ENCODE measurements at regions not wholly inside any gene's neighbourhood (a gene's known extent, or its start where the extent isn't known, plus 50 kb on each side); places are given as distances from the start of the nearest gene placed in this dataset.

GRCh38 chr6:18684343-18684742, 297.2 kb downstream of the RNF144B start:
- intact Hi-C loops (cut with micrococcal nuclease) = no loop called here

GRCh38 chr6:18692929-18693685, 306.0 kb downstream of the RNF144B start:
- DNase-seq (no peak), ATAC-seq (no peak)
- H3K4me2 ChIP-seq (ENCODE audit: low read length) = no peak overlapping the region
- CTCF ChIA-PET = no interaction called here
- no peak overlapping the region for H3K4me3 ChIP-seq (ENCODE audit: low read length)
- no peak overlapping the region for H3K27ac ChIP-seq (ENCODE audit: low read length)
- no peaks in the 10 kb centered on the region for H3K9me3 ChIP-seq (ENCODE audit: low read length)
- H3K9me2 ChIP-seq (replicated peaks; ENCODE audit: low read length) = no peaks in the 10 kb centered on the region
- H3K36me3 ChIP-seq (ENCODE audit: low read depth, low read length) = no peaks in the 10 kb centered on the region
- H3K27me3 ChIP-seq (ENCODE audit: low read length) = peaks cover 70% of the 10 kb centered on the region
- H3F3A ChIP-seq (ENCODE audit: low read length, unreplicated experiment) = no peaks in the 10 kb centered on the region
- TF ChIP-seq EZH2 (IDR thresholded peaks at IDR 0.05; ENCODE audit: low read length, unreplicated experiment) (no peak), EZH2phosphoT487 (IDR thresholded peaks at IDR 0.05; ENCODE audit: borderline replicate concordance, low read length) (no peak), CTCF (conservative IDR thresholded peaks at IDR 0.05; ENCODE audit: low read depth, low read length) (no peak)
- POLR2A ChIA-PET (ENCODE audit: unreplicated experiment) = no interaction called here
- no peak overlapping the region for H2AFZ ChIP-seq (ENCODE audit: low read length)
- no peaks in the 10 kb centered on the region for H4K20me1 ChIP-seq (ENCODE audit: low read length)
- intact Hi-C loops (cut with micrococcal nuclease) = no loop called here
- H3K4me1 ChIP-seq (ENCODE audit: insufficient read depth, low read length) = no peaks in the 10 kb centered on the region
- H3K79me2 ChIP-seq (ENCODE audit: low read length) = no peaks in the 10 kb centered on the region
- H3K9ac ChIP-seq (ENCODE audit: low read length) = no peak overlapping the region
- no TSS peak for BruUV-seq (replicated peaks)

More at GRCh38 chr6:18684343-18684742, 297.2 kb downstream of the RNF144B start:
- POLR2A ChIA-PET (ENCODE audit: unreplicated experiment) = no interaction called here
- Histone ChIP-seq H4K20me1 (ENCODE audit: low read length) (no peaks in the 10 kb centered on the region), H3K27me3 (ENCODE audit: low read length) (peaks cover 40% of the 10 kb centered on the region; the same call in 1 of the 2 replicates), H3K9me3 (ENCODE audit: low read length) (no peaks in the 10 kb centered on the region), H3K9ac (ENCODE audit: low read length) (no peak overlapping the region), H3K36me3 (ENCODE audit: low read depth, low read length) (no peaks in the 10 kb centered on the region), H3K79me2 (ENCODE audit: low read length) (no peaks in the 10 kb centered on the region), H3K4me2 (ENCODE audit: low read length) (no peak overlapping the region), H3K27ac (ENCODE audit: low read length) (no peak overlapping the region), H3K4me3 (ENCODE audit: low read length) (no peak overlapping the region), H3K9me2 (replicated peaks; ENCODE audit: low read length) (no peaks in the 10 kb centered on the region), H3F3A (ENCODE audit: low read length, unreplicated experiment) (no peaks in the 10 kb centered on the region), H2AFZ (ENCODE audit: low read length) (no peak overlapping the region), H3K4me1 (ENCODE audit: insufficient read depth, low read length) (no peaks in the 10 kb centered on the region)
- no TSS peak for BruUV-seq (replicated peaks)
- ATAC-seq (no peak), DNase-seq (no peak)
- TF ChIP-seq EZH2 (IDR thresholded peaks at IDR 0.05; ENCODE audit: low read length, unreplicated experiment) = no peak
- TF ChIP-seq EZH2phosphoT487 (IDR thresholded peaks at IDR 0.05; ENCODE audit: borderline replicate concordance, low read length) = no peak
- TF ChIP-seq CTCF (conservative IDR thresholded peaks at IDR 0.05; ENCODE audit: low read depth, low read length) = no peak
- CTCF ChIA-PET = no interaction called here

GRCh38 chr6:18693881-18694280, 306.7 kb downstream of the RNF144B start:
- Histone ChIP-seq H3K9me2 (replicated peaks; ENCODE audit: low read length) (no peaks in the 10 kb centered on the region), H3K79me2 (ENCODE audit: low read length) (no peaks in the 10 kb centered on the region), H3K9ac (ENCODE audit: low read length) (no peak overlapping the region), H3K36me3 (ENCODE audit: low read depth, low read length) (no peaks in the 10 kb centered on the region), H2AFZ (ENCODE audit: low read length) (no peak overlapping the region), H3K9me3 (ENCODE audit: low read length) (no peaks in the 10 kb centered on the region), H3F3A (ENCODE audit: low read length, unreplicated experiment) (no peaks in the 10 kb centered on the region), H3K4me3 (ENCODE audit: low read length) (no peak overlapping the region), H3K27ac (ENCODE audit: low read length) (no peak overlapping the region), H3K27me3 (ENCODE audit: low read length) (peaks cover 74% of the 10 kb centered on the region), H4K20me1 (ENCODE audit: low read length) (no peaks in the 10 kb centered on the region), H3K4me2 (ENCODE audit: low read length) (no peak overlapping the region), H3K4me1 (ENCODE audit: insufficient read depth, low read length) (no peaks in the 10 kb centered on the region)
- ChIA-PET POLR2A (ENCODE audit: unreplicated experiment) (no interaction called here), CTCF (no interaction called here)
- ATAC-seq (no peak), DNase-seq (no peak)
- no TSS peak for BruUV-seq (replicated peaks)
- intact Hi-C loops (cut with micrococcal nuclease) = no loop called here
- no peak for TF ChIP-seq EZH2phosphoT487 (IDR thresholded peaks at IDR 0.05; ENCODE audit: borderline replicate concordance, low read length)
- TF ChIP-seq EZH2 (IDR thresholded peaks at IDR 0.05; ENCODE audit: low read length, unreplicated experiment) = no peak
- no peak for TF ChIP-seq CTCF (conservative IDR thresholded peaks at IDR 0.05; ENCODE audit: low read depth, low read length)

Data from PC-3 (cell line).